ENCODE measurements at regions not wholly inside any gene's neighbourhood (a gene's known extent, or its start where the extent isn't known, plus 50 kb on each side); places are given as distances from the start of the nearest gene placed in this dataset.

- DNase-seq (ENCODE audit: low read depth) = no peak
These were observed 107.1 kb upstream of the TSHZ2 start for GRCh38 chr20:52864916-52865605.

GRCh38 chr20:52859156-52859876 is 112.8 kb upstream of the TSHZ2 start:
- no peak for DNase-seq (ENCODE audit: low read depth)

GRCh38 chr20:52852714-52853113 is 119.4 kb upstream of the TSHZ2 start:
- DNase-seq (ENCODE audit: low read depth) = no peak

- no peak for DNase-seq (ENCODE audit: low read depth)
These were observed 124.3 kb upstream of the TSHZ2 start for GRCh38 chr20:52847731-52848359.

- DNase-seq (ENCODE audit: low read depth) = no peak
These were observed 125.0 kb upstream of the TSHZ2 start for GRCh38 chr20:52847029-52847660.

- DNase-seq (ENCODE audit: low read depth) = no peak
These were observed 127.1 kb upstream of the TSHZ2 start for GRCh38 chr20:52845044-52845443.

GRCh38 chr20:52843425-52843824 is 128.7 kb upstream of the TSHZ2 start:
- DNase-seq (ENCODE audit: low read depth) = no peak

GRCh38 chr20:52841003-52841402 is 131.2 kb upstream of the TSHZ2 start:
- DNase-seq (ENCODE audit: low read depth) = no peak

GRCh38 chr20:52840041-52840440 is 132.1 kb upstream of the TSHZ2 start:
- DNase-seq (ENCODE audit: low read depth) = no peak

GRCh38 chr20:52838510-52839241 is 133.5 kb upstream of the TSHZ2 start:
- DNase-seq (ENCODE audit: low read depth) = no peak

- no peak for DNase-seq (ENCODE audit: low read depth)
These were observed 134.8 kb upstream of the TSHZ2 start for GRCh38 chr20:52837378-52837777.

- no peak for DNase-seq (ENCODE audit: low read depth)
These were observed 138.3 kb upstream of the TSHZ2 start for GRCh38 chr20:52833901-52834300.

GRCh38 chr20:52832151-52832774 is 139.9 kb upstream of the TSHZ2 start:
- DNase-seq (ENCODE audit: low read depth) = no peak

- DNase-seq (ENCODE audit: low read depth) = no peak
These were observed 141.6 kb upstream of the TSHZ2 start for GRCh38 chr20:52830598-52830997.

GRCh38 chr20:52829111-52829510 is 143.0 kb upstream of the TSHZ2 start:
- no peak for DNase-seq (ENCODE audit: low read depth)

- DNase-seq (ENCODE audit: low read depth) = no peak
These were observed 144.0 kb upstream of the TSHZ2 start for GRCh38 chr20:52828199-52828598.

GRCh38 chr20:52826722-52827121 is 145.4 kb upstream of the TSHZ2 start:
- DNase-seq (ENCODE audit: low read depth) = no peak

- DNase-seq (ENCODE audit: low read depth) = no peak
These were observed 145.8 kb upstream of the TSHZ2 start for GRCh38 chr20:52826321-52826720.

GRCh38 chr20:52824494-52825216 is 147.5 kb upstream of the TSHZ2 start:
- DNase-seq (ENCODE audit: low read depth) = no peak

GRCh38 chr20:52823303-52823702 is 148.9 kb upstream of the TSHZ2 start:
- DNase-seq (ENCODE audit: low read depth) = no peak
